HG03175 (cell line): ENCODE measurements at regions not wholly inside any gene's neighbourhood (a gene's known extent, or its start where the extent isn't known, plus 50 kb on each side); places are given as distances from the start of the nearest gene placed in this dataset.
A peak's percentile ranks its signal among the peaks of the same experiment; 100 is the strongest.
"Not testable (repeated sequence)": the region's sequence is repeated elsewhere in the genome, so short reads cannot be mapped to it uniquely, and the experiment has no call there.

Experiments
- ATAC-seq: cut with Tn5 transposase; IDR thresholded peaks from one replicate; pipeline ENCODE4 v1.9.1; 2021; ENCODE audit warnings: mild to moderate bottlenecking, moderate library complexity; ENCODE audit not compliant: unreplicated experiment

- peak; percentile 84 for ATAC-seq
Measured at GRCh38 chr3:153221748-153222162, 59.7 kb downstream of the RAP2B start.

GRCh38 chr3:153226877-153227276, 64.9 kb downstream of the RAP2B start:
- ATAC-seq = not testable (repeated sequence)

- not testable (repeated sequence) for ATAC-seq
Measured at GRCh38 chr3:153230427-153230826, 68.4 kb downstream of the RAP2B start.

- ATAC-seq = not testable (repeated sequence)
Measured at GRCh38 chr3:153231245-153231644, 69.2 kb downstream of the RAP2B start.

- not testable (repeated sequence) for ATAC-seq
Measured at GRCh38 chr3:153232050-153232752, 70.2 kb downstream of the RAP2B start.

- no peak for ATAC-seq
Measured at GRCh38 chr3:153232851-153233271, 70.8 kb downstream of the RAP2B start.

GRCh38 chr3:153233986-153234385, 72.0 kb downstream of the RAP2B start:
- ATAC-seq = no peak

GRCh38 chr3:153242896-153243295, 80.9 kb downstream of the RAP2B start:
- no peak for ATAC-seq

GRCh38 chr3:153244961-153245360, 82.9 kb downstream of the RAP2B start:
- ATAC-seq = no peak

GRCh38 chr3:153245661-153246060, 83.6 kb downstream of the RAP2B start:
- ATAC-seq = no peak

GRCh38 chr3:153246331-153246730, 84.3 kb downstream of the RAP2B start:
- no peak for ATAC-seq

GRCh38 chr3:153246806-153247205, 84.8 kb downstream of the RAP2B start:
- no peak for ATAC-seq

GRCh38 chr3:153247331-153248330, 85.6 kb downstream of the RAP2B start:
- ATAC-seq = no peak

GRCh38 chr3:153248835-153249234, 86.8 kb downstream of the RAP2B start:
- ATAC-seq = not testable (repeated sequence)

- ATAC-seq = no peak
Measured at GRCh38 chr3:153249906-153250305, 87.9 kb downstream of the RAP2B start.

GRCh38 chr3:153250446-153250845, 88.4 kb downstream of the RAP2B start:
- no peak for ATAC-seq

- no peak for ATAC-seq
Measured at GRCh38 chr3:153252963-153253362, 90.9 kb downstream of the RAP2B start.

GRCh38 chr3:153254361-153254760, 92.3 kb downstream of the RAP2B start:
- no peak for ATAC-seq

- ATAC-seq = no peak
Measured at GRCh38 chr3:153257673-153258351, 95.8 kb downstream of the RAP2B start.

- no peak for ATAC-seq
Measured at GRCh38 chr3:153259956-153260355, 97.9 kb downstream of the RAP2B start.

GRCh38 chr3:153260681-153261080, 98.7 kb downstream of the RAP2B start:
- no peak for ATAC-seq
